ENCODE measurements at regions not wholly inside any gene's neighbourhood (a gene's known extent, or its start where the extent isn't known, plus 50 kb on each side); places are given as distances from the start of the nearest gene placed in this dataset.
A peak's percentile ranks its signal among the peaks of the same experiment; 100 is the strongest.

DNA sequence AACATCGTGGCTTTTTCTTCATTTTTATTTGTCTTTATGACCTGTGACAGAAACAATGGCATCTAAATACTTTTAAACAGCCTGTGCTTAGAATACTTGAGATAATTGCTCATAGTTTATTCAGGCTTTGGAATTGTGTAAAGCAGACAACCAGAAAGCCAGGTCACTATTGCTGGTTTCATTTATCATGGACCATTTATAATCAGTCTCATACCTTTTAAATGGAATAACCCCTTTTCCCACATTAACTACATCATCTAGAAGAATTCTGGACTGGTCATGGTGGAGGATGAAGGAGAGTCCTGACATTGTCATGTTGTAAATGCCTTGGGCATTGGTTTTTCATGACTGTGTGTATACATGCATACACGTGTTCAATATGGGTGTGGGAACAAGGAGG lies 661.5 kb downstream of the EPM2A start:
- Histone ChIP-seq H3K9me3 (ENCODE audit: low read length) (no peaks in the 10 kb centered on the region), H3K79me2 (ENCODE audit: insufficient read depth, low read length) (no peaks in the 10 kb centered on the region), H3K36me3 (ENCODE audit: insufficient read depth, low read length) (no peaks in the 10 kb centered on the region), H3K4me3 (ENCODE audit: low read depth, low read length, poor library complexity, severe bottlenecking) (no peak overlapping the region), H3F3A (ENCODE audit: insufficient read depth, low read length) (no peaks in the 10 kb centered on the region), H4K20me1 (ENCODE audit: insufficient read depth, low read length) (no peaks in the 10 kb centered on the region), H3K9me2 (ENCODE audit: low read depth, low read length) (no peaks in the 10 kb centered on the region), H3K9ac (ENCODE audit: low read length) (no peak overlapping the region), H3K27ac (ENCODE audit: low read depth, low read length, poor library complexity, severe bottlenecking) (no peak overlapping the region), H3K4me1 (ENCODE audit: insufficient read depth, low read length, severe bottlenecking) (no peaks in the 10 kb centered on the region), H3K4me2 (ENCODE audit: low read length) (no peak overlapping the region), H3K27me3 (ENCODE audit: insufficient read depth, low read length) (no peaks in the 10 kb centered on the region), H2AFZ (ENCODE audit: low read length) (no peak overlapping the region)
- TF ChIP-seq, protein P1, sequence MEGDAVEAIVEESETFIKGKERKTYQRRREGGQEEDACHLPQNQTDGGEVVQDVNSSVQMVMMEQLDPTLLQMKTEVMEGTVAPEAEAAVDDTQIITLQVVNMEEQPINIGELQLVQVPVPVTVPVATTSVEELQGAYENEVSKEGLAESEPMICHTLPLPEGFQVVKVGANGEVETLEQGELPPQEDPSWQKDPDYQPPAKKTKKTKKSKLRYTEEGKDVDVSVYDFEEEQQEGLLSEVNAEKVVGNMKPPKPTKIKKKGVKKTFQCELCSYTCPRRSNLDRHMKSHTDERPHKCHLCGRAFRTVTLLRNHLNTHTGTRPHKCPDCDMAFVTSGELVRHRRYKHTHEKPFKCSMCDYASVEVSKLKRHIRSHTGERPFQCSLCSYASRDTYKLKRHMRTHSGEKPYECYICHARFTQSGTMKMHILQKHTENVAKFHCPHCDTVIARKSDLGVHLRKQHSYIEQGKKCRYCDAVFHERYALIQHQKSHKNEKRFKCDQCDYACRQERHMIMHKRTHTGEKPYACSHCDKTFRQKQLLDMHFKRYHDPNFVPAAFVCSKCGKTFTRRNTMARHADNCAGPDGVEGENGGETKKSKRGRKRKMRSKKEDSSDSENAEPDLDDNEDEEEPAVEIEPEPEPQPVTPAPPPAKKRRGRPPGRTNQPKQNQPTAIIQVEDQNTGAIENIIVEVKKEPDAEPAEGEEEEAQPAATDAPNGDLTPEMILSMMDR (IDR thresholded peaks at IDR 0.05; ENCODE audit: low read length), result no peak
- no peak for TF ChIP-seq EZH2 (IDR thresholded peaks at IDR 0.05; ENCODE audit: borderline replicate concordance, low read length)

DNA sequence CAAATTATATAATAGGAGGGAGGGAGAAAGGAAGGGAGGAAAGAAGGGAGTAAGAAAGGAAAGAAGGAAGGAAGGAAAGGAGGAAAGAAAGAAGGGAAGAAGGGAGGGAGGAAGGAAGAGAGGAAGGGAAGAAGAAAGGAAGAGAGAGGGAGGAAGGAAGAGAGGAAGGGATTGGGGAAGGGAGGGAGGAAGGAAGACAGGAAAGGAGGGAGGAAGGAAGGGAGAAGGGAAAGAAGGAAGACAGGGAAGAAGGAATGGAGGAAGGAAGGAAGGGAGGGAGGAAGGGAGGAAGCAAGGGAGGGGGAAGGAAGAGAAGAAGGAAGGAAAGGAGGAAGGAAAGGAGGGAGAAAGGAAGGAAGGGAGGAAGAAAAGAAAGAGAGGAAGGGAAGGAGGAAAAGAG lies 660.5 kb downstream of the EPM2A start:
- TF ChIP-seq EZH2 (IDR thresholded peaks at IDR 0.05; ENCODE audit: borderline replicate concordance, low read length), result no peak
- TF ChIP-seq, protein P1 (IDR thresholded peaks at IDR 0.05; ENCODE audit: low read length), result no peak
- Histone ChIP-seq H3K27me3 (ENCODE audit: insufficient read depth, low read length) (no peaks in the 10 kb centered on the region), H3K27ac (ENCODE audit: low read depth, low read length, poor library complexity, severe bottlenecking) (no peak overlapping the region), H3K79me2 (ENCODE audit: insufficient read depth, low read length) (no peaks in the 10 kb centered on the region), H3K4me1 (ENCODE audit: insufficient read depth, low read length, severe bottlenecking) (no peaks in the 10 kb centered on the region), H3F3A (ENCODE audit: insufficient read depth, low read length) (no peaks in the 10 kb centered on the region), H3K9me2 (ENCODE audit: low read depth, low read length) (no peaks in the 10 kb centered on the region), H3K4me3 (ENCODE audit: low read depth, low read length, poor library complexity, severe bottlenecking) (no peak overlapping the region), H3K9ac (ENCODE audit: low read length) (no peak overlapping the region), H3K9me3 (ENCODE audit: low read length) (no peaks in the 10 kb centered on the region), H3K36me3 (ENCODE audit: insufficient read depth, low read length) (no peaks in the 10 kb centered on the region), H3K4me2 (ENCODE audit: low read length) (no peak overlapping the region), H2AFZ (ENCODE audit: low read length) (no peak overlapping the region), H4K20me1 (ENCODE audit: insufficient read depth, low read length) (no peaks in the 10 kb centered on the region)

DNA sequence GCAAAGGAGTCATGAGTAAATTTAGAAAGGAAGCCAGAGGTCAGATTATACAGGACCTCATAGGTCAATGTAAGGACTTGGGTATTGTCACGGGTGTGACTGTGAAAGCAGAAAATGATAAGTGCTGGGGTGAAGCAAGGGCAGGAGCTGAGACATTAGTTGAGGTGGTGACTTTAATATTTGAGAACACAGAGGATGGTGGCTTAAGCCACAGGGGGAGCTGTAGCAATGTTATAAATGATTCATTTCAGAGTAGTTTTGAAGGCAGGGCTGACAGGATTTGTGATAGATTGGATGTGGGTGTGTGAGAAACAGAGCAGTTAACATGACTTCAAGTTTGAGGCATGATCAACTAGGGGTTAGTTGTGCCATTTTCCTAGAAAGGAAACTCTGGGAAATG lies 659.9 kb downstream of the EPM2A start:
- Histone ChIP-seq H3K9me2 (ENCODE audit: low read depth, low read length) (no peaks in the 10 kb centered on the region), H3K4me1 (ENCODE audit: insufficient read depth, low read length, severe bottlenecking) (no peaks in the 10 kb centered on the region), H3K9ac (ENCODE audit: low read length) (no peak overlapping the region), H3F3A (ENCODE audit: insufficient read depth, low read length) (no peaks in the 10 kb centered on the region), H3K27ac (ENCODE audit: low read depth, low read length, poor library complexity, severe bottlenecking) (no peak overlapping the region), H3K9me3 (ENCODE audit: low read length) (no peaks in the 10 kb centered on the region), H3K79me2 (ENCODE audit: insufficient read depth, low read length) (no peaks in the 10 kb centered on the region), H3K27me3 (ENCODE audit: insufficient read depth, low read length) (no peaks in the 10 kb centered on the region), H3K4me3 (ENCODE audit: low read depth, low read length, poor library complexity, severe bottlenecking) (no peak overlapping the region), H3K4me2 (ENCODE audit: low read length) (no peak overlapping the region), H2AFZ (ENCODE audit: low read length) (no peak overlapping the region), H4K20me1 (ENCODE audit: insufficient read depth, low read length) (no peaks in the 10 kb centered on the region), H3K36me3 (ENCODE audit: insufficient read depth, low read length) (no peaks in the 10 kb centered on the region)
- TF ChIP-seq, protein P1 (IDR thresholded peaks at IDR 0.05; ENCODE audit: low read length), result peak; percentile 38; the same call in 1 of the 2 replicates
- no peak for TF ChIP-seq EZH2 (IDR thresholded peaks at IDR 0.05; ENCODE audit: borderline replicate concordance, low read length)

All from OCI-LY1 (cell line).